ENCODE measurements at regions not wholly inside any gene's neighbourhood (a gene's known extent, or its start where the extent isn't known, plus 50 kb on each side); places are given as distances from the start of the nearest gene placed in this dataset.

DNA sequence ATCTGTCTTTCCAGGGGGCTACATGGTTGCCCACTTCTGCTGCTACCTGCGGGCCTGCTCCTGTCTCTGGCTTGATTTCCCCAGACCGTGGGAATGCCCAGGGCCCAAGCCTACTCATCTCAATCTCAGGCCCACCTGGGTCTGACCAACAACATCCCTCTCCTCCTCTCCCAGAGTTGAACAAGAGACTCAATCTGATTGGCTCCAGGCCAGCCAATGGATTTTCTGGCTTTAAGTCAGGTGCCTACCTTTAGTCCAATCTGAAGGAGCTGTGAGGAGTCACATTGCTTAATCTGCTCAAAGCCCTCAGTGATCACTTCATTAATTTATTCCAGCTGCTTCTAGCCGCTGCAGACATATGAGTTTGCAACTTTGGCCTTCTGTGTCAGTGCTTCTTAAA lies 162.4 kb upstream of the KCNG1 start:
- no peak overlapping the region for H2BK120ac ChIP-seq (ENCODE audit: low read depth, low read length)
- no peak overlapping the region for H3K14ac ChIP-seq (replicated peaks; ENCODE audit: low read depth, low read length)
- no peak overlapping the region for H3K56ac ChIP-seq (ENCODE audit: extremely low read depth, insufficient read depth, low read length)
- no peak overlapping the region for H4K91ac ChIP-seq (ENCODE audit: insufficient read depth, low read depth, low read length)
- BruUV-seq (replicated peaks): no TSS peak
- H4K5ac ChIP-seq (ENCODE audit: low read depth, low read length): no peak overlapping the region
- no peak overlapping the region for H3K23ac ChIP-seq (ENCODE audit: low read depth, low read length)
- dilution Hi-C loops (cut with HindIII; ENCODE audit: low sequenced_read_pairs, unreplicated experiment): no loop called here
- no peak overlapping the region for H2BK15ac ChIP-seq (ENCODE audit: low read depth, low read length)
- TF ChIP-seq RAD21 (IDR thresholded peaks at IDR 0.05; ENCODE audit: low read length) (no peak), MXI1 (IDR thresholded peaks at IDR 0.05; ENCODE audit: borderline replicate concordance, low read depth, low read length) (no peak), CHD1 (IDR thresholded peaks at IDR 0.05; ENCODE audit: low read depth, low read length) (no peak), MAZ (IDR thresholded peaks at IDR 0.05; ENCODE audit: borderline replicate concordance, low read depth, low read length) (no peak), FOS (IDR thresholded peaks at IDR 0.05; ENCODE audit: low read depth, low read length) (no peak), POLR2A (IDR thresholded peaks at IDR 0.05; ENCODE audit: low read depth, low read length) (no peak), RFX5 (IDR thresholded peaks at IDR 0.05; ENCODE audit: low read depth, low read length) (no peak), RCOR1 (IDR thresholded peaks at IDR 0.05; ENCODE audit: insufficient replicate concordance, low read length) (no peak), CEBPB (IDR thresholded peaks at IDR 0.05; ENCODE audit: low read depth, low read length) (no peak), MAFK (IDR thresholded peaks at IDR 0.05; ENCODE audit: low read depth, low read length) (no peak), SMC3 (IDR thresholded peaks at IDR 0.05; ENCODE audit: low read depth, low read length) (no peak), NFE2L2 (IDR thresholded peaks at IDR 0.05; ENCODE audit: low read depth, low read length) (no peak), BHLHE40 (IDR thresholded peaks at IDR 0.05; ENCODE audit: low read depth, low read length) (no peak)
- TF ChIP-seq, protein P1, sequence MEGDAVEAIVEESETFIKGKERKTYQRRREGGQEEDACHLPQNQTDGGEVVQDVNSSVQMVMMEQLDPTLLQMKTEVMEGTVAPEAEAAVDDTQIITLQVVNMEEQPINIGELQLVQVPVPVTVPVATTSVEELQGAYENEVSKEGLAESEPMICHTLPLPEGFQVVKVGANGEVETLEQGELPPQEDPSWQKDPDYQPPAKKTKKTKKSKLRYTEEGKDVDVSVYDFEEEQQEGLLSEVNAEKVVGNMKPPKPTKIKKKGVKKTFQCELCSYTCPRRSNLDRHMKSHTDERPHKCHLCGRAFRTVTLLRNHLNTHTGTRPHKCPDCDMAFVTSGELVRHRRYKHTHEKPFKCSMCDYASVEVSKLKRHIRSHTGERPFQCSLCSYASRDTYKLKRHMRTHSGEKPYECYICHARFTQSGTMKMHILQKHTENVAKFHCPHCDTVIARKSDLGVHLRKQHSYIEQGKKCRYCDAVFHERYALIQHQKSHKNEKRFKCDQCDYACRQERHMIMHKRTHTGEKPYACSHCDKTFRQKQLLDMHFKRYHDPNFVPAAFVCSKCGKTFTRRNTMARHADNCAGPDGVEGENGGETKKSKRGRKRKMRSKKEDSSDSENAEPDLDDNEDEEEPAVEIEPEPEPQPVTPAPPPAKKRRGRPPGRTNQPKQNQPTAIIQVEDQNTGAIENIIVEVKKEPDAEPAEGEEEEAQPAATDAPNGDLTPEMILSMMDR (conservative IDR thresholded peaks at IDR 0.05; ENCODE audit: low read depth, low read length): no peak
- TF ChIP-seq, protein P2, sequence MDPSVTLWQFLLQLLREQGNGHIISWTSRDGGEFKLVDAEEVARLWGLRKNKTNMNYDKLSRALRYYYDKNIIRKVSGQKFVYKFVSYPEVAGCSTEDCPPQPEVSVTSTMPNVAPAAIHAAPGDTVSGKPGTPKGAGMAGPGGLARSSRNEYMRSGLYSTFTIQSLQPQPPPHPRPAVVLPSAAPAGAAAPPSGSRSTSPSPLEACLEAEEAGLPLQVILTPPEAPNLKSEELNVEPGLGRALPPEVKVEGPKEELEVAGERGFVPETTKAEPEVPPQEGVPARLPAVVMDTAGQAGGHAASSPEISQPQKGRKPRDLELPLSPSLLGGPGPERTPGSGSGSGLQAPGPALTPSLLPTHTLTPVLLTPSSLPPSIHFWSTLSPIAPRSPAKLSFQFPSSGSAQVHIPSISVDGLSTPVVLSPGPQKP (IDR thresholded peaks at IDR 0.05; ENCODE audit: borderline replicate concordance, low read depth, low read length): no peak
- TF ChIP-seq, protein P3, sequence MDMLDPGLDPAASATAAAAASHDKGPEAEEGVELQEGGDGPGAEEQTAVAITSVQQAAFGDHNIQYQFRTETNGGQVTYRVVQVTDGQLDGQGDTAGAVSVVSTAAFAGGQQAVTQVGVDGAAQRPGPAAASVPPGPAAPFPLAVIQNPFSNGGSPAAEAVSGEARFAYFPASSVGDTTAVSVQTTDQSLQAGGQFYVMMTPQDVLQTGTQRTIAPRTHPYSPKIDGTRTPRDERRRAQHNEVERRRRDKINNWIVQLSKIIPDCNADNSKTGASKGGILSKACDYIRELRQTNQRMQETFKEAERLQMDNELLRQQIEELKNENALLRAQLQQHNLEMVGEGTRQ (IDR thresholded peaks at IDR 0.05; ENCODE audit: low read depth, low read length): no peak
- H3K4me1 ChIP-seq (ENCODE audit: control insufficient read depth, insufficient read depth, low read length): peaks cover 1% of the 10 kb centered on the region; the same call in 1 of the 2 replicates
- in situ Hi-C loops (cut with MboI; ENCODE audit: low sequenced_read_pairs): no loop called here
- no peaks in the 10 kb centered on the region for H3K79me1 ChIP-seq (ENCODE audit: low read depth in 1 of 2, low read length in 2 of 2)
- peaks cover 8% of the 10 kb centered on the region for H3K27me3 ChIP-seq (ENCODE audit: control insufficient read depth, insufficient read depth, low read length)
- H3K36me3 ChIP-seq (ENCODE audit: control insufficient read depth, insufficient read depth, low read length): no peaks in the 10 kb centered on the region
- H3K27ac ChIP-seq (ENCODE audit: insufficient read depth, low read length): no peak overlapping the region
- no peaks in the 10 kb centered on the region for H3K9me3 ChIP-seq (ENCODE audit: control insufficient read depth, insufficient read depth, low read length)
- ATAC-seq (ENCODE audit: low read depth) (no peak), DNase-seq (no peak)
- no peak overlapping the region for H3K18ac ChIP-seq (ENCODE audit: low read depth, low read length)
- ChIA-PET CTCF (no interaction called here), POLR2A (ENCODE audit: unreplicated experiment) (no interaction called here)
- H2AFZ ChIP-seq (replicated peaks; ENCODE audit: low read length, poor library complexity): no peak overlapping the region
- H3K9ac ChIP-seq (ENCODE audit: low read depth, low read length): no peak overlapping the region
- no peak overlapping the region for H3K4me3 ChIP-seq (ENCODE audit: insufficient read depth, low read depth, low read length)
- H3K4ac ChIP-seq (ENCODE audit: low read depth, low read length): no peak overlapping the region
- no peak overlapping the region for H2AK9ac ChIP-seq (replicated peaks; ENCODE audit: low read depth, low read length, poor library complexity)
- H2BK5ac ChIP-seq (ENCODE audit: low read depth, low read length, poor library complexity, severe bottlenecking): no peak overlapping the region
- H4K8ac ChIP-seq (ENCODE audit: low read depth in 2 of 2, low read length in 2 of 2): no peak overlapping the region
- H4K20me1 ChIP-seq (ENCODE audit: insufficient read depth, low read length): no peaks in the 10 kb centered on the region
- H2AK5ac ChIP-seq (ENCODE audit: low read depth, low read length): no peak overlapping the region
- peaks cover 10% of the 10 kb centered on the region for H3K9me1 ChIP-seq (ENCODE audit: insufficient read depth, low read length)
- no peak overlapping the region for H2BK20ac ChIP-seq (ENCODE audit: low read depth, low read length)
- no CpG with 5 or more reads among the region's 3 CpGs for WGBS, 2 experiments (ENCODE audit: extremely low coverage in 2 of 2, insufficient read length in 1 of 2)
- intact Hi-C loops (cut with micrococcal nuclease): no loop called here
- H3K4me2 ChIP-seq (ENCODE audit: low read depth, low read length): no peak overlapping the region

All from IMR-90 (cell line).